AG04450 (cell line): ENCODE measurements at regions not wholly inside any gene's neighbourhood (a gene's known extent, or its start where the extent isn't known, plus 50 kb on each side); places are given as distances from the start of the nearest gene placed in this dataset.

Experiments
- CTCF ChIA-PET: fragments of 300-600, 350-600 bp; formaldehyde crosslinking; extraction: SDS; loops from one replicate; lab custom pipeline; 2022; ENCODE audit warnings: antibody characterized with exemption, inconsistent platforms; lab: Charles Lee
- POLR2A ChIA-PET: fragments of 350-600 bp; formaldehyde crosslinking; extraction: SDS; loops from one replicate; lab custom pipeline; 2021; ENCODE audit warnings: antibody characterized with exemption, inconsistent platforms; lab: Yijun Ruan, JAX
- DNase-seq: peaks from one replicate; pipeline ENCODE4 v3.0.0-alpha.2; 2011; ENCODE audit warnings: low read depth, low spot score
- H3K27ac ChIP-seq: one replicate; pipeline ENCODE4 v1.5.1; 2012; ENCODE audit warnings: low read depth, low read length, control low read depth
- H3K27me3 ChIP-seq: one replicate; pipeline ENCODE4 v1.6.0; 2012; ENCODE audit warnings: low read length; ENCODE audit not compliant: control insufficient read depth, insufficient read depth
- H3K4me3 ChIP-seq: 2 replicates; pipeline ENCODE4 v1.5.1; 2011; ENCODE audit warnings: mild to moderate bottlenecking, low read depth, low read length, control low read depth
- H3K9me3 ChIP-seq: 2 replicates; pipeline ENCODE4 v1.5.1; 2012; ENCODE audit warnings: low read length; ENCODE audit not compliant: control insufficient read depth, insufficient read depth
- CTCF ChIP-seq: IDR thresholded peaks from 2 replicates; pipeline ENCODE4 v1.5.1; 2011; ENCODE audit warnings: low read depth, low read length, control low read depth, inconsistent platforms

GRCh38 chr14:51458563-51458955, 193.2 kb upstream of the FRMD6 start:
- Histone ChIP-seq H3K27ac (peak overlapping the region; percentile 74), H3K4me3 (no peak overlapping the region), H3K9me3 (no peaks in the 10 kb centered on the region), H3K27me3 (no peaks in the 10 kb centered on the region)
- ChIA-PET CTCF (no interaction called here), POLR2A (interaction anchor here (0.6 kb wide), 1 partner anchor 191 kb away, joined by 6 read pairs; no protein-coding TSS in a partner anchor)
- no peak for TF ChIP-seq CTCF
- peak; percentile 90 for DNase-seq

- H3K27me3 ChIP-seq: no peaks in the 10 kb centered on the region
- no peaks in the 10 kb centered on the region for H3K9me3 ChIP-seq
- H3K4me3 ChIP-seq: no peak overlapping the region
- no peak overlapping the region for H3K27ac ChIP-seq
- CTCF ChIA-PET: interaction anchor here (0.6 kb wide), 1 partner anchor 116 kb away, joined by 3 read pairs; no protein-coding TSS in a partner anchor
- POLR2A ChIA-PET: interaction anchor here (0.6 to 0.7 kb wide), 4 partner anchors 62 to 215 kb away, joined by 3 to 5 read pairs (median 3); no protein-coding TSS in a partner anchor
- no peak for DNase-seq
- peak; percentile 24; the same call in 1 of the 2 replicates for TF ChIP-seq CTCF
Measured at GRCh38 chr14:51460011-51460410, 191.7 kb upstream of the FRMD6 start.

GRCh38 chr14:51462182-51462581, 189.5 kb upstream of the FRMD6 start:
- H3K27ac ChIP-seq: no peak overlapping the region
- ChIA-PET CTCF (no interaction called here), POLR2A (no interaction called here)
- H3K9me3 ChIP-seq: no peaks in the 10 kb centered on the region
- H3K27me3 ChIP-seq: no peaks in the 10 kb centered on the region
- TF ChIP-seq CTCF: no peak
- DNase-seq: no peak
- no peak overlapping the region for H3K4me3 ChIP-seq

- ChIA-PET POLR2A (no interaction called here), CTCF (no interaction called here)
Measured at GRCh38 chr14:51462706-51463105, 189.0 kb upstream of the FRMD6 start.

GRCh38 chr14:51463461-51463860, 188.2 kb upstream of the FRMD6 start:
- Histone ChIP-seq H3K4me3 (no peak overlapping the region), H3K27ac (no peak overlapping the region), H3K9me3 (peaks cover 8% of the 10 kb centered on the region; the same call in 1 of the 2 replicates), H3K27me3 (no peaks in the 10 kb centered on the region)
- DNase-seq: no peak
- no peak for TF ChIP-seq CTCF
- ChIA-PET POLR2A (no interaction called here), CTCF (no interaction called here)

More at GRCh38 chr14:51462706-51463105, 189.0 kb upstream of the FRMD6 start:
- no peak for TF ChIP-seq CTCF
- H3K4me3 ChIP-seq: no peak overlapping the region
- H3K9me3 ChIP-seq: peaks cover 4% of the 10 kb centered on the region; the same call in 1 of the 2 replicates
- H3K27me3 ChIP-seq: no peaks in the 10 kb centered on the region
- no peak for DNase-seq
- no peak overlapping the region for H3K27ac ChIP-seq
